AG10803 (cell line): ENCODE measurements at regions not wholly inside any gene's neighbourhood (a gene's known extent, or its start where the extent isn't known, plus 50 kb on each side); places are given as distances from the start of the nearest gene placed in this dataset.

Experiments used
- DNase-seq: peaks from one replicate; pipeline ENCODE4 v3.0.0; 2010; ENCODE audit warnings: low read depth
- H3K4me3 ChIP-seq: 2 replicates; pipeline ENCODE4 v1.5.1; 2011; ENCODE audit warnings: mild to moderate bottlenecking, low read length, control low read depth
- TF ChIP-seq, protein P1 (sequence below): conservative IDR thresholded peaks from 2 replicates; pipeline ENCODE4 v1.5.1; 2011; ENCODE audit warnings: mild to moderate bottlenecking, low read length, control low read depth, inconsistent platforms

DNA sequence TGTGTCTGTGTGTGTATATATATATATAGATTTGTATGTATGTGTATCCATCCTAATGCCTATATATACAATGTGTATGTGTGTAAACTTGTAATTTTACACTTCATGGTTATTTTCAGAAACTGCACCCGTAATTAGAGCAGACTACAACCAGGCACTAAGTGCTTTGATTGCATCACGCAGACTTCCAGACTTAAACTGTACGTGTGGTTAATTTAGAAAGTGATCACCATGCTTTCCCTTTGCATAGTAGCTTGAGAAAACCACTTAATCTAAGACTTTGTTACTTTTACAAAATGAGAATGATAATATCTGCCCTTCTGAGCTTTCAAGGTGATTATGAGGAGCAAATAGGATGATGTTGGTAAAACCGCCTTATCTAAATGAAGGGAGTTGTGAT is 50.1 kb upstream of the E2F3 start:
- no peak for DNase-seq
- H3K4me3 ChIP-seq = no peak overlapping the region
- TF ChIP-seq, protein P1, sequence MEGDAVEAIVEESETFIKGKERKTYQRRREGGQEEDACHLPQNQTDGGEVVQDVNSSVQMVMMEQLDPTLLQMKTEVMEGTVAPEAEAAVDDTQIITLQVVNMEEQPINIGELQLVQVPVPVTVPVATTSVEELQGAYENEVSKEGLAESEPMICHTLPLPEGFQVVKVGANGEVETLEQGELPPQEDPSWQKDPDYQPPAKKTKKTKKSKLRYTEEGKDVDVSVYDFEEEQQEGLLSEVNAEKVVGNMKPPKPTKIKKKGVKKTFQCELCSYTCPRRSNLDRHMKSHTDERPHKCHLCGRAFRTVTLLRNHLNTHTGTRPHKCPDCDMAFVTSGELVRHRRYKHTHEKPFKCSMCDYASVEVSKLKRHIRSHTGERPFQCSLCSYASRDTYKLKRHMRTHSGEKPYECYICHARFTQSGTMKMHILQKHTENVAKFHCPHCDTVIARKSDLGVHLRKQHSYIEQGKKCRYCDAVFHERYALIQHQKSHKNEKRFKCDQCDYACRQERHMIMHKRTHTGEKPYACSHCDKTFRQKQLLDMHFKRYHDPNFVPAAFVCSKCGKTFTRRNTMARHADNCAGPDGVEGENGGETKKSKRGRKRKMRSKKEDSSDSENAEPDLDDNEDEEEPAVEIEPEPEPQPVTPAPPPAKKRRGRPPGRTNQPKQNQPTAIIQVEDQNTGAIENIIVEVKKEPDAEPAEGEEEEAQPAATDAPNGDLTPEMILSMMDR = no peak
